PC-3 (cell line): ENCODE measurements at regions not wholly inside any gene's neighbourhood (a gene's known extent, or its start where the extent isn't known, plus 50 kb on each side); places are given as distances from the start of the nearest gene placed in this dataset.

Source experiments
- ATAC-seq: fragments of 200-7000 bp; cut with Tn5 transposase; 2 replicates; pipeline ENCODE4 v1.9.1; 2020; ENCODE audit warnings: mild to moderate bottlenecking, moderate library complexity
- BruUV-seq: library from RNA; stranded (reverse); fragments of 400-500 nt; replicated peaks from 2 replicates; lab custom pipeline; 2021; lab: Mats Ljungman, UMichigan
- CTCF ChIA-PET: fragments of 300-600 bp; sonication (Branson Sonifier 250); formaldehyde crosslinking; loops from one replicate; lab custom pipeline; 2022; ENCODE audit warnings: antibody characterized with exemption; lab: Charles Lee
- POLR2A ChIA-PET: fragments of 300-600 bp; sonication (Branson Sonifier 250); formaldehyde crosslinking; loops from one replicate; lab custom pipeline; 2022; ENCODE audit warnings: antibody characterized with exemption; ENCODE audit not compliant: unreplicated experiment; lab: Charles Lee
- DNase-seq: peaks from one replicate; pipeline ENCODE4 v3.0.0-alpha.2; 2015
- H2AFZ ChIP-seq: fragments of 300-600 bp; sonication (generic); 2 replicates; pipeline ENCODE4 v1.6.0; 2016; ENCODE audit warnings: antibody characterized with exemption, low read length
- H3F3A ChIP-seq: fragments of 300-600 bp; sonication (generic); one replicate; pipeline ENCODE4 v1.6.0; 2017; ENCODE audit warnings: antibody characterized with exemption, low read length, control low read depth, mild to moderate bottlenecking; ENCODE audit not compliant: unreplicated experiment
- H3K27ac ChIP-seq: fragments of 300-600 bp; sonication (generic); 2 replicates; pipeline ENCODE4 v1.5.1; 2016; ENCODE audit warnings: mild to moderate bottlenecking, low read length
- H3K27me3 ChIP-seq: fragments of 300-600 bp; sonication (generic); 2 replicates; pipeline ENCODE4 v1.6.1; 2016; ENCODE audit warnings: low read length, mixed read lengths
- H3K36me3 ChIP-seq: fragments of 300-600 bp; sonication (generic); 2 replicates; pipeline ENCODE4 v1.6.1; 2016; ENCODE audit warnings: low read depth, mixed run types, low read length, mixed read lengths
- H3K4me1 ChIP-seq: fragments of 300-600 bp; sonication (generic); 2 replicates; pipeline ENCODE4 v1.5.1; 2016; ENCODE audit warnings: low read length; ENCODE audit not compliant: insufficient read depth
- H3K4me2 ChIP-seq: fragments of 300-600 bp; sonication (generic); 2 replicates; pipeline ENCODE4 v1.6.0; 2016; ENCODE audit warnings: low read length
- H3K4me3 ChIP-seq: fragments of 300-600 bp; sonication (generic); 2 replicates; pipeline ENCODE4 v1.5.1; 2016; ENCODE audit warnings: mild to moderate bottlenecking, low read length, mixed read lengths
- H3K79me2 ChIP-seq: fragments of 300-600 bp; sonication (generic); 2 replicates; pipeline ENCODE4 v1.6.1; 2017; ENCODE audit warnings: low read length, mixed read lengths
- H3K9ac ChIP-seq: fragments of 300-600 bp; sonication (generic); 2 replicates; pipeline ENCODE4 v1.6.0; 2016; ENCODE audit warnings: mild to moderate bottlenecking, low read length
- H3K9me2 ChIP-seq: fragments of 300-600 bp; sonication (generic); replicated peaks from 2 replicates; pipeline ENCODE4 v1.6.1; 2016; ENCODE audit warnings: mixed run types, low read length, mixed read lengths
- H3K9me3 ChIP-seq: fragments of 300-600 bp; sonication (generic); 2 replicates; pipeline ENCODE4 v1.6.1; 2016; ENCODE audit warnings: low read length, mixed read lengths
- H4K20me1 ChIP-seq: fragments of 300-600 bp; sonication (generic); 2 replicates; pipeline ENCODE4 v1.6.1; 2016; ENCODE audit warnings: low read length, mixed read lengths
- CTCF ChIP-seq: fragments of 300-600 bp; sonication (generic); conservative IDR thresholded peaks from 2 replicates; pipeline ENCODE4 v1.5.1; 2017; ENCODE audit warnings: antibody characterized with exemption, low read depth, mild to moderate bottlenecking, low read length
- EZH2 ChIP-seq: fragments of 300-600 bp; sonication (generic); IDR thresholded peaks from one replicate; pipeline ENCODE4 v1.6.1; 2017; ENCODE audit warnings: antibody characterized with exemption, mild to moderate bottlenecking, low read length; ENCODE audit not compliant: unreplicated experiment
- EZH2phosphoT487 ChIP-seq: fragments of 300-600 bp; sonication (generic); IDR thresholded peaks from 2 replicates; pipeline ENCODE4 v1.6.1; 2018; ENCODE audit warnings: mild to moderate bottlenecking, antibody characterized with exemption, low read length, borderline replicate concordance
- intact Hi-C: fragments of 100-400 bp; cut with micrococcal nuclease; formaldehyde crosslinking; loops from 2 replicates; pipeline ENCODE4 v1.9.0; 2023

- H2AFZ ChIP-seq: no peak overlapping the region
- ChIA-PET CTCF (no interaction called here), POLR2A (no interaction called here)
- no peaks in the 10 kb centered on the region for H3K9me3 ChIP-seq
- no peak overlapping the region for H3K9ac ChIP-seq
- peaks cover 74% of the 10 kb centered on the region for H3K27me3 ChIP-seq
- no peak for ATAC-seq
- H3K27ac ChIP-seq: no peak overlapping the region
- H3K79me2 ChIP-seq: no peaks in the 10 kb centered on the region
- no peaks in the 10 kb centered on the region for H4K20me1 ChIP-seq
- intact Hi-C loops: no loop called here
- BruUV-seq: no TSS peak
- no peak overlapping the region for H3K4me3 ChIP-seq
- no peaks in the 10 kb centered on the region for H3K4me1 ChIP-seq
- no peak for TF ChIP-seq EZH2phosphoT487
- TF ChIP-seq EZH2: no peak
- TF ChIP-seq CTCF: no peak
- no peak overlapping the region for H3K4me2 ChIP-seq
- no peaks in the 10 kb centered on the region for H3F3A ChIP-seq
- H3K36me3 ChIP-seq: no peaks in the 10 kb centered on the region
- H3K9me2 ChIP-seq: no peaks in the 10 kb centered on the region
- DNase-seq: no peak
Observed at GRCh38 chr20:6888736-6889395, 121.4 kb downstream of the BMP2 start.

- H3F3A ChIP-seq: no peaks in the 10 kb centered on the region
- no peaks in the 10 kb centered on the region for H3K9me2 ChIP-seq
- no peak overlapping the region for H3K4me3 ChIP-seq
- no peaks in the 10 kb centered on the region for H3K36me3 ChIP-seq
- intact Hi-C loops: no loop called here
- H3K4me2 ChIP-seq: no peak overlapping the region
- POLR2A ChIA-PET: no interaction called here
- BruUV-seq: no TSS peak
- peaks cover 74% of the 10 kb centered on the region for H3K27me3 ChIP-seq
- ATAC-seq: no peak
- no peak overlapping the region for H3K9ac ChIP-seq
- TF ChIP-seq EZH2: no peak
- TF ChIP-seq CTCF: no peak
- no peak for TF ChIP-seq EZH2phosphoT487
- H2AFZ ChIP-seq: no peak overlapping the region
- H3K27ac ChIP-seq: no peak overlapping the region
- H3K79me2 ChIP-seq: no peaks in the 10 kb centered on the region
- DNase-seq: no peak
- H4K20me1 ChIP-seq: no peaks in the 10 kb centered on the region
- H3K4me1 ChIP-seq: no peaks in the 10 kb centered on the region
- no peaks in the 10 kb centered on the region for H3K9me3 ChIP-seq
- CTCF ChIA-PET: no interaction called here
Observed at GRCh38 chr20:6892724-6893123, 125.2 kb downstream of the BMP2 start.

GRCh38 chr20:6898928-6899327 lies 131.4 kb downstream of the BMP2 start:
- no peak for TF ChIP-seq EZH2
- TF ChIP-seq EZH2phosphoT487: no peak
- TF ChIP-seq CTCF: no peak
- Histone ChIP-seq H3K4me1 (no peaks in the 10 kb centered on the region), H3K27ac (no peak overlapping the region), H3K9ac (no peak overlapping the region), H3K27me3 (peaks cover 91% of the 10 kb centered on the region), H3K9me2 (no peaks in the 10 kb centered on the region), H3K36me3 (no peaks in the 10 kb centered on the region), H2AFZ (no peak overlapping the region), H3K4me3 (no peak overlapping the region), H3K79me2 (no peaks in the 10 kb centered on the region), H3K4me2 (no peak overlapping the region), H3K9me3 (no peaks in the 10 kb centered on the region), H4K20me1 (no peaks in the 10 kb centered on the region), H3F3A (no peaks in the 10 kb centered on the region)
- intact Hi-C loops: no loop called here
- POLR2A ChIA-PET: no interaction called here
- ATAC-seq: no peak
- CTCF ChIA-PET: no interaction called here
- no peak for DNase-seq
- no TSS peak for BruUV-seq
